ENCODE measurements at regions not wholly inside any gene's neighbourhood (a gene's known extent, or its start where the extent isn't known, plus 50 kb on each side); places are given as distances from the start of the nearest gene placed in this dataset.

DNA sequence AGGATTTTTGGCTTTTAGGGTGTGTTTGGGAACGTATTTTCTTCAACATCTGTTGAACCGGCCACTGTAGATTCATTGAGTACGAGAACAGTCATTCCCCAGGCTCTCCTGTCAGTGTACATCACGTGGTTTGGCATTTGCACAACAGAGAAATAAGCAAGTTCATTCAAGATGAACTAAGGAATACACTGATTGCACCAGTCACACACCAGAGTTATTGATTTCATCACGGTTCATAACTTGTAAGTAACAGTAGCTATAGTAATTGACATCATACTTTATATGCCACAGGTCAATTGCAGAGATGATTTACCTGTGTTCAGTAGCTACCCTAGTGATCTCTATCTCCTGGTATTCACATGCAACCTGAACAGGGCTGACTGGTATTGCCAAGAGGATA is 90.7 kb upstream of the ETS2 start:
- no peak for TF ChIP-seq ZFX (IDR thresholded peaks at IDR 0.05)

DNA sequence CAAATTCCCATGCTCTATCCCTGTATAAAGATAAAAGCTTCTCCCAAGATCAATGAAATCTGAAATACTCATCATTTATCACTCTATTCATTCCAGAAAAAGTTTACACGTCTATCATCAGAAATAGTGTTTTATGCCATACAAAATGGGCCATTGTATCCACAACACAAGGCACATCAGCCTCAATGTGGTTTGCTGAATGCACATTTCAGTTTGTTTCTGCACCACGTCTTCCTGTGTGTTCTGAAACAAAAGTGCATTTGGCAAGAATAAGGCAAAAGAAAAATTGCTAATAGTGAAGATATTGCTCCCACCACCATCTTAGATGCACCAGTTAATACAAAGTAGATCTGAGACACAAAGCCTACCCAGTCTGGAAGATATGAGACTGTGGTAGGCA is 89.6 kb upstream of the ETS2 start:
- H3K27ac ChIP-seq = no peak overlapping the region
- TF ChIP-seq, protein P1, sequence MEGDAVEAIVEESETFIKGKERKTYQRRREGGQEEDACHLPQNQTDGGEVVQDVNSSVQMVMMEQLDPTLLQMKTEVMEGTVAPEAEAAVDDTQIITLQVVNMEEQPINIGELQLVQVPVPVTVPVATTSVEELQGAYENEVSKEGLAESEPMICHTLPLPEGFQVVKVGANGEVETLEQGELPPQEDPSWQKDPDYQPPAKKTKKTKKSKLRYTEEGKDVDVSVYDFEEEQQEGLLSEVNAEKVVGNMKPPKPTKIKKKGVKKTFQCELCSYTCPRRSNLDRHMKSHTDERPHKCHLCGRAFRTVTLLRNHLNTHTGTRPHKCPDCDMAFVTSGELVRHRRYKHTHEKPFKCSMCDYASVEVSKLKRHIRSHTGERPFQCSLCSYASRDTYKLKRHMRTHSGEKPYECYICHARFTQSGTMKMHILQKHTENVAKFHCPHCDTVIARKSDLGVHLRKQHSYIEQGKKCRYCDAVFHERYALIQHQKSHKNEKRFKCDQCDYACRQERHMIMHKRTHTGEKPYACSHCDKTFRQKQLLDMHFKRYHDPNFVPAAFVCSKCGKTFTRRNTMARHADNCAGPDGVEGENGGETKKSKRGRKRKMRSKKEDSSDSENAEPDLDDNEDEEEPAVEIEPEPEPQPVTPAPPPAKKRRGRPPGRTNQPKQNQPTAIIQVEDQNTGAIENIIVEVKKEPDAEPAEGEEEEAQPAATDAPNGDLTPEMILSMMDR (conservative IDR thresholded peaks at IDR 0.05) = no peak
- no peak for TF ChIP-seq ZFX (IDR thresholded peaks at IDR 0.05)

More for the DNA sequence above, 90.7 kb upstream of the ETS2 start:
- no peak overlapping the region for H3K27ac ChIP-seq

DNA sequence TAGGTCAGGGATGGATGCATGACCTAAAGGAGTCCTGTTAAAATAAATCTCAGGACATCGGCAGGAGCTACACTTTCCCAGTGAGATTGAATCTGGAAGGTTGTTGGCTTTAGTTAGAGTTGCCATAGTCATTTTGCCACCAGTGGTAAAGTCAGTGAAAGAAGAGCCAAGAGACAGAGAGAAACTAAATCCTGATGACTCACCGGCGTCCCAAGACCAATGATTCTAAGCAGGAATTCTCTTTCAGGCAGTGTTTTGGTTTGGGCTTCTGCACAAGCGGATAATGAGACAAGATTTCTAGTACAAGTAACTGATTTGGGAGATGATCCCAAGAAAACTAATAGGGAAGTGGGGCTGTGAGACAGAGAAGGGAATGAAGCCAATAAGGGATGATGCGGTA is 88.8 kb upstream of the ETS2 start:
- H3K27ac ChIP-seq = no peak overlapping the region
- TF ChIP-seq, protein P1 (conservative IDR thresholded peaks at IDR 0.05) = no peak
- no peak for TF ChIP-seq ZFX (IDR thresholded peaks at IDR 0.05)

DNA sequence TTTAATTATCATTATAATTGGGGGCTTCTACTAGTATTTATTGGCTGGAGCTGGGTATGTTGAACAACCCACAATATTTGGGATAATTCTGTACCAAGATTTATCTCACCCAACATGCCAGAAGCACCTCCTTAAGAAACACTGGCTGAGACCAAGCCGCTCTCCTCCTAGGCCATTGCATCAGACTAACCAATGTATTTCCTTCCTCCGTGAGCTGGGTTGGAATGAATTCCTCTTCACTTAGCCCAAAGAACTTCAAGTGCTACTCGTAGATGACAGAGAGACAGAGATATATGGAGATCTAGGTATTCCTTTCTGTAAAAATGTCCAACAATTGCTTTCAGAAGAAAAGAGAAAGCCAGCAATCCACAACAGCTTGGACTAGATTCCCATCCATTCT is 87.2 kb upstream of the ETS2 start:
- no peak for TF ChIP-seq ZFX (IDR thresholded peaks at IDR 0.05)
- TF ChIP-seq, protein P1 (conservative IDR thresholded peaks at IDR 0.05) = no peak
- H3K27ac ChIP-seq = no peak overlapping the region

DNA sequence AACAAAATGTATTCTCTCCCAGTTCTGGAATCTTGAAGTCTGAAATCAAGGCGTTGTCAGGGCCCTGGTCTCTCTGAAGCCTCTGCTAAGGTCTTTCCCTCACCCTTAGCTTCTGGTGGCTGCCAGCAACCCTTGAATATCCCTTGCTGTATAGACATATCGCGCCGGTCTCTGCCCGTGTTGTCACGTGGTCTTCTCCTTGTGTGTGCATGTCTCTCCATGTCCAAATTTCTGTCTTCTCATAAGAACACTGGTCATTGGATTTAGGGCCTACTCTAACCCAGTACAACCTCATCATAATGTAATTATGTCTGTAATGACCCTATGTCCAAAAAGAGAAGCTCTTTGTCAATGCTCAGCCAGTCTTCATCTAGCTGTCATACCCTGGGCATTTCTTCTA is 85.7 kb upstream of the ETS2 start:
- TF ChIP-seq ZFX (IDR thresholded peaks at IDR 0.05) = no peak
- TF ChIP-seq, protein P1 (conservative IDR thresholded peaks at IDR 0.05) = no peak
- H3K27ac ChIP-seq = no peak overlapping the region

DNA sequence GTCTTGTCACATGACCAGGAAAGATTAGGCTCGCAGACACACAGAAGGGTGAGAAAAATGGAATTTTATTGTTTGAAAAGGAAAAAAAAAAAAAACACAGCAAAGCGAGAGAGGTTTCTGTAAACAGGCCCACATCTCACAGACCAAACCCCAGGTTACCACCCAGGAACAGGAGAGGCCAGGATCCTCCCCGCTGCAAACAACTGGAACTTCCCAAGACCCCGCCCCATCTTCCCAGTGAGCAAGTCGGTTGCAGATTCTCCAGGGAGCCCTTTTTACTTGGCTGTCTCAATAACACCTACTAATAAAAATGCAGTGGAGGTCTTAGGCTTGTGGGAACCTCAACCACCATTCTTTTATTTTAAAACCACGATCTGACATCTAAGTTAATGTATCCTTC is 84.7 kb upstream of the ETS2 start:
- H3K27ac ChIP-seq = no peak overlapping the region
- TF ChIP-seq ZFX (IDR thresholded peaks at IDR 0.05) = no peak
- TF ChIP-seq, protein P1 (conservative IDR thresholded peaks at IDR 0.05) = no peak

DNA sequence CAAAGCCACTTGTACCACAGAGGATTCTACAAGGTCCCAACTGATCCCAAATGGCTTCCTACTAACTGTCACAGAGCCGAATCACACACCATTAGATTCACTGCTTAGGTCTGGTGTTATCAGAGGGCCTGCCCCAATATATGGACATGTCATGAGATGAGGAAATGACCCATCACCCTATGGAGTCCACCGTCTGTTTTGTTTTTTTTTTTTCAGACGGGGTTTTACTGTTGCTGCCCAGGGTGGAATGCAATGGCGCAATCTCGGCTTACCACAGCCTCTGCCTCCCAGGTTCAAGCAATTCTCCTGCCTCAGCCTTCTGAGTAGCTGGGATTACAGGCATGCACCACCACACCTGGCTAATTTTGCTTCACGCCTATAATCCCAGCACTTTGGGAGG is 83.8 kb upstream of the ETS2 start:
- no peak overlapping the region for H3K27ac ChIP-seq
- no peak for TF ChIP-seq ZFX (IDR thresholded peaks at IDR 0.05)
- TF ChIP-seq, protein P1 (conservative IDR thresholded peaks at IDR 0.05) = no peak
